ENCODE measurements at regions not wholly inside any gene's neighbourhood (a gene's known extent, or its start where the extent isn't known, plus 50 kb on each side); places are given as distances from the start of the nearest gene placed in this dataset.

DNA sequence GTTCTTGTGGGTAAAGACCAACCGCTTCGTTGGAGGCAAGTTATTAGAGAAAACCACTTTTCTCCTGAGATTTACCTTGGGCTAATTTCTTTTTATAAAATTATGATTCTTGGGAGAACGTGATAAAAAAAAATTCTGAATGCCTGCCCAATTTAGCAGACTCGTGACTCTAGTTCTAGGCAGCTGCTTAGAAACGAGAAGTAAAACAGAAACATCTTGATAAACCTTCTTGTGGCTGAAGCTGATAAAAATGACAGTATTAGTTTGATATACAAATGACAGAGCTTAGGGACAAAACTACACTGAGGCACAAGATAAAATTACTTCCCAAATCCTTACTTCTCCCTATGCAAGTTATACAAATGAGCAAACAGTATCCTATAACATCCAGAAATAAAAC, 458.9 kb upstream of the TEX13C start:
- no peak overlapping the region for H2AFZ ChIP-seq (ENCODE audit: low read length)
- no peaks in the 10 kb centered on the region for H3K27me3 ChIP-seq (ENCODE audit: control insufficient read depth, insufficient read depth, low read length)
- H3K36me3 ChIP-seq (ENCODE audit: control insufficient read depth, insufficient read depth, low read length): no peaks in the 10 kb centered on the region
- H3K9ac ChIP-seq (ENCODE audit: insufficient read depth, low read length): no peak overlapping the region
- H4K20me1 ChIP-seq (ENCODE audit: control insufficient read depth, extremely low read depth, insufficient read depth, low read length): no peaks in the 10 kb centered on the region
- H3K4me3 ChIP-seq (replicated peaks in 1 of 4; ENCODE audit: control extremely low read depth in 1 of 4, insufficient read depth in 1 of 4, low read depth in 3 of 4, low read length in 4 of 4): no peak overlapping the region
- no peak overlapping the region for H3K4me2 ChIP-seq (ENCODE audit: extremely low read depth, insufficient read depth, low read length)
- H3K79me2 ChIP-seq (ENCODE audit: control insufficient read depth, insufficient read depth, low read length): no peaks in the 10 kb centered on the region
- TF ChIP-seq CTCF (conservative IDR thresholded peaks at IDR 0.05 in 1 of 2, IDR thresholded peaks at IDR 0.05 in 1 of 2; ENCODE audit: low read depth in 1 of 2, low read length in 2 of 2) (no peak), EZH2 (IDR thresholded peaks at IDR 0.05; ENCODE audit: low read length, missing control alignments) (no peak)
- no peaks in the 10 kb centered on the region for H3K4me1 ChIP-seq (ENCODE audit: control insufficient read depth, extremely low read depth, insufficient read depth, low read length)
- DNase-seq (ENCODE audit: low read depth in 2 of 2): no peak
- H3K27ac ChIP-seq (ENCODE audit: insufficient read depth, low read length): no peak overlapping the region
- no peaks in the 10 kb centered on the region for H3K9me3 ChIP-seq (ENCODE audit: control insufficient read depth, insufficient read depth, low read depth, low read length)

GRCh38 chrX:124862301-124862700, 457.4 kb upstream of the TEX13C start:
- H3K4me1 ChIP-seq (ENCODE audit: control insufficient read depth, extremely low read depth, insufficient read depth, low read length): no peaks in the 10 kb centered on the region
- no peak for TF ChIP-seq CTCF (conservative IDR thresholded peaks at IDR 0.05 in 1 of 2, IDR thresholded peaks at IDR 0.05 in 1 of 2; ENCODE audit: low read depth in 1 of 2, low read length in 2 of 2)
- no peak for TF ChIP-seq EZH2 (IDR thresholded peaks at IDR 0.05; ENCODE audit: low read length, missing control alignments)
- H3K27ac ChIP-seq (ENCODE audit: insufficient read depth, low read length): no peak overlapping the region
- H3K9me3 ChIP-seq (ENCODE audit: control insufficient read depth, insufficient read depth, low read depth, low read length): no peaks in the 10 kb centered on the region
- no peak overlapping the region for H2AFZ ChIP-seq (ENCODE audit: low read length)
- H3K27me3 ChIP-seq (ENCODE audit: control insufficient read depth, insufficient read depth, low read length): no peaks in the 10 kb centered on the region
- H3K36me3 ChIP-seq (ENCODE audit: control insufficient read depth, insufficient read depth, low read length): no peaks in the 10 kb centered on the region
- no peak overlapping the region for H3K4me3 ChIP-seq (replicated peaks in 1 of 4; ENCODE audit: control extremely low read depth in 1 of 4, insufficient read depth in 1 of 4, low read depth in 3 of 4, low read length in 4 of 4)
- H4K20me1 ChIP-seq (ENCODE audit: control insufficient read depth, extremely low read depth, insufficient read depth, low read length): no peaks in the 10 kb centered on the region
- DNase-seq (ENCODE audit: low read depth in 2 of 2): no peak
- H3K79me2 ChIP-seq (ENCODE audit: control insufficient read depth, insufficient read depth, low read length): no peaks in the 10 kb centered on the region
- H3K9ac ChIP-seq (ENCODE audit: insufficient read depth, low read length): no peak overlapping the region
- H3K4me2 ChIP-seq (ENCODE audit: extremely low read depth, insufficient read depth, low read length): no peak overlapping the region

DNA sequence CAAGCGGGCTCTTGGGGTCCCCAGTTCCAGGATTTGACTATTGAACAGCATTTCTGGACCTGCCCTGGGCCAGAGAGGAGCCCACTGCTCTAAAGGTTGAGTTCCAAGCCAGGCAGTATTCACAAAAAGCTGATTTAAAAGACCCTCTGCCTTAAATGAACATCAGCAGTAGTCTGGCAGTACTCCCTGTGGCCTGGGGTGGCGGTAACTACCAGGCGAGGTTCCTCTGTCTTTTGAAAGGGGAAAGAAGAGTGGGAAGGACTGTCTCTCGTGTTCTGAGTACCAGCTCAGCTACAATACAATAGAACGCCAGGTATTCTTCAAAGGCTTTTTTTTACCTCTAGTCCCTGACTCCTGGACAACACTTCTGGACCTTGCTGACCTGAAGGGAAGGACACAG, 456.4 kb upstream of the TEX13C start:
- H3K79me2 ChIP-seq (ENCODE audit: control insufficient read depth, insufficient read depth, low read length): no peaks in the 10 kb centered on the region
- no peak for TF ChIP-seq CTCF (conservative IDR thresholded peaks at IDR 0.05 in 1 of 2, IDR thresholded peaks at IDR 0.05 in 1 of 2; ENCODE audit: low read depth in 1 of 2, low read length in 2 of 2)
- TF ChIP-seq EZH2 (IDR thresholded peaks at IDR 0.05; ENCODE audit: low read length, missing control alignments): no peak
- no peak overlapping the region for H2AFZ ChIP-seq (ENCODE audit: low read length)
- no peak overlapping the region for H3K9ac ChIP-seq (ENCODE audit: insufficient read depth, low read length)
- H3K27ac ChIP-seq (ENCODE audit: insufficient read depth, low read length): no peak overlapping the region
- H3K27me3 ChIP-seq (ENCODE audit: control insufficient read depth, insufficient read depth, low read length): no peaks in the 10 kb centered on the region
- no peaks in the 10 kb centered on the region for H3K9me3 ChIP-seq (ENCODE audit: control insufficient read depth, insufficient read depth, low read depth, low read length)
- H3K4me2 ChIP-seq (ENCODE audit: extremely low read depth, insufficient read depth, low read length): no peak overlapping the region
- H3K36me3 ChIP-seq (ENCODE audit: control insufficient read depth, insufficient read depth, low read length): no peaks in the 10 kb centered on the region
- no peak overlapping the region for H3K4me3 ChIP-seq (replicated peaks in 1 of 4; ENCODE audit: control extremely low read depth in 1 of 4, insufficient read depth in 1 of 4, low read depth in 3 of 4, low read length in 4 of 4)
- no peak for DNase-seq (ENCODE audit: low read depth in 2 of 2)
- no peaks in the 10 kb centered on the region for H4K20me1 ChIP-seq (ENCODE audit: control insufficient read depth, extremely low read depth, insufficient read depth, low read length)
- H3K4me1 ChIP-seq (ENCODE audit: control insufficient read depth, extremely low read depth, insufficient read depth, low read length): no peaks in the 10 kb centered on the region

All from fibroblast of lung (primary cell).